Activated T-cell treated with anti-CD3 and anti-CD28 coated beads for 4 hours (primary cell): ENCODE measurements at regions not wholly inside any gene's neighbourhood (a gene's known extent, or its start where the extent isn't known, plus 50 kb on each side); places are given as distances from the start of the nearest gene placed in this dataset.
"Not testable (repeated sequence)": the region's sequence is repeated elsewhere in the genome, so short reads cannot be mapped to it uniquely, and the experiment has no call there.

Source experiments
- DNase-seq: peaks from one replicate; pipeline ENCODE4 v3.0.0-alpha.2; 2020

GRCh38 chr21:35590284-35590683 is 470.0 kb downstream of the SETD4 start:
- DNase-seq: not testable (repeated sequence)

DNA sequence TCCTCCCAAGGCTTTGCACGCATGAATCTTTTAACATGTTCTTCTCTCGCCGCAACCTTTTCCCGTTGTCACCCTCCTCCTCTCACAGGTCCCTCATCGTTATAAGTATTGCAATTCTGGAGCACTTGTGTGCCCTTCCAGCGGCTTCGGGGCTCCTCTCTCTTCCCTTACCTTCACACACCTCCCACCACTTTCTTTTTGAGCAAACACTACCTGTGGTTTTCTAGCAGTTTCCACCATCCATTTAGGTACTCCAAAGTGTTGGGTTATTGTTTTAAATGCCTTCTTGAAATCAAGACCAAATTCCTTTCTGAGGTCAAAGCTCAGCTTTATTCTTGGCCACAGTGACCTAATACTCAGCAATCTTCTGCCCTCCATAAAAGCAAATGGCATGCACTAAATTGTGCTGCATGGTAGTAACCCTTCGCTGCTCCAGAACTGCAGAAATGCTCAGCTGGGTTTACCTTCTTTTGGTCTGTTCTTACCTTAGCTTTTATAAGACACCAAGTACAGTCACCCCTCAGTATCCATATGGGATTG is 472.4 kb downstream of the SETD4 start:
- DNase-seq: no peak

DNA sequence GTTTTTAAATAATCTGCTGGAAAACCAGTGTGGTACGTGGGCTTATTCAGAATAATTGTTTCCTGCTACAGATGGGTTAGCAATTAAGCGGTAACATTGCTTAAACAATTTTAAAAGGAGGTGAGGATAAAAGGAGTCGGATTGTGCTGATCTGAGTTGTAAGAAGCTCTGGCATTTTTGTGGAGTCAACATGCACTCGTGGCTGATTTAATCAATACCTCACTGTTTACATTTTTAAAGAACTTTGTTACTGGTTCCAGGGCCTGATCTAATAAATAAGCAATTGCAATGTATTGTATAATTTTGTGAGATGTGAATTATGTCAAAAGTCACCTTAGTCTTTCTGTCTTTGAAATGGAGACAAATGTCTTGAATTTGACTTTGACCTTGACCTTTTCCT is 474.0 kb downstream of the SETD4 start:
- DNase-seq: no peak

DNA sequence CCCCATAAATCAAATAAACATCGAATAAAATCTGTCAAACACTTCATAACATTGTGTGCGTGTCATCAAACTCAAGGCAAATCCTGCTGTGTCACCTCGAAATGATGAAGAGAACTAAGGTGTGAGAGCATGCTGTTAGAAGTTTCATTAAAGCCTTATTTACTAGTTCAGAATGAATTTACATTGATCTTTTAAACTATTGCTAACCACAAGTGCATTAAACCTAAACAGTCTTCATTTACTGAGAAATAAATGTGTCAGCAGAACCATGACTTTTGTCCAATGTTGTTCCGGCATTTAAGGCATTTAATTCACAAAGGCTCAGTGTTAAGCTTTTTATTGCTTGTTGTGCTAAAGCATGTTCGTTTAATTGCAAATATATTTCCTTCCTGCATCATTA is 474.4 kb downstream of the SETD4 start:
- no peak for DNase-seq

- DNase-seq: no peak
Observed at GRCh38 chr21:35585155-35585554, 475.2 kb downstream of the SETD4 start.

- DNase-seq: no peak
Observed at GRCh38 chr21:35583566-35584216, 476.6 kb downstream of the SETD4 start.

DNA sequence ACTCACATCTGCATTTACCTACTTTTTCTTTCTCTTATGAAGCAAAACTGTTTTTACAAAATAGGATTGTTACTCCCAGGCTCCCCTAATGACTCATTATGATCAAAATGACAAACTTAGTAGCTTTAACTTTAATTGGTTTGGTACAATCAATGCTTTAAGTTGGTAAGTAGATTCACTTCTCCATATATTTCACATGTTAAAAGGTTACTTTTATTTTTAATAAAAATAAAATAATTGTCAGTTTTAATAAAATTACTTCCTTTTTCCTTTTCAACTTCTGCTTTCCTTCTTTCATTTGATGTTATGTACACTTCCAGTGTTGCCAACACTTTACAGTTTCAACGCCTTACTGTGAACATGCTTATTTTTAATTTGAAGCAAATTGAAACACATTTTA is 477.6 kb downstream of the SETD4 start:
- DNase-seq: no peak

DNA sequence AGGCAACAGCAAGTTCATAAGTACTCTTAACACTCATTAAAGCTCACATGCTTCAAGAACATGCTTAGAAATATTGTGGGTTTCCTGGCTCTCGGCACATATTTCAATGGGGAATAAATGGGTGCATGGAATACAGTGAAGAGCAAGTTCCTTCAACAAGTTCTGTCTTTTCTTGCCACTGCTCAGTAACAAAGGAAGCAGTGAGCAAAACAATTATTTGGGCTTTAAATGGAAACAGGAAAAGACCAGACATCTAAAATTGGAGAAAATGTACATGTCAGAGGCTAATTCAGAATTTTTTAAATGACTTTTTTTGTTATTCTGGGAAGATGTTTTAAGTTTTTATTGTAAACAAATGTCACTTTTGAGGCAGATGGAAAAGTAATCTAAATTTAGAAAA is 478.7 kb downstream of the SETD4 start:
- no peak for DNase-seq

GRCh38 chr21:35579520-35580293 is 480.6 kb downstream of the SETD4 start:
- DNase-seq: no peak

DNA sequence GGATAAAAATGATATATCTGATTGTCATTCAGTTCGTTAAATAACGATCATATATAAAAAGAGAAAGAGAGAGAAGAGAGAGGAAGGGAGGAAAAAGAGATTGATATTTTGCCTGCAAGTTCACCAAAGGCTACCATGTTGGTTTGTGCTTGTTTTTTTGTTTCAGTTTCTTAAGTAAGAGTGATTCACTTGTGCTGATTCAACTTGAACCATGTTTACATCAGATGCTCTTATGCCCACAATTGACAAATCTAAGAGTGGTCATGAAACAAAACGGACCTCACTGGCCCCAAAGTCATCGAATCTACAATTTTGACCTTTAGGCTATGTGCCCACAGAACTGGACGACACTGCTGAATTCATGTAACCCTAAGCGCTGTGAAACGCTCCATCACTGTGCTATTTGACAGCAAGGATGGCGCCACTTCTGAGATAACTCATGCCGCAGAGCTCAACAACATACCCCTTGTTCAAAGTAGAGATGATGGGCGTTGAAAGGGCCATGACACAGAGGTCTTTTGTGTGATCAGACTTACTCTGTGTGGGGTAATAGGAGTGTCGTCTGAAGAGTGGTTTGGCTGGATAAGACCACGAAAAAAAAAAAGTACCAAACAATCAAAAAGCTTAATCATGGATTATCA is 481.4 kb downstream of the SETD4 start:
- DNase-seq: no peak

DNA sequence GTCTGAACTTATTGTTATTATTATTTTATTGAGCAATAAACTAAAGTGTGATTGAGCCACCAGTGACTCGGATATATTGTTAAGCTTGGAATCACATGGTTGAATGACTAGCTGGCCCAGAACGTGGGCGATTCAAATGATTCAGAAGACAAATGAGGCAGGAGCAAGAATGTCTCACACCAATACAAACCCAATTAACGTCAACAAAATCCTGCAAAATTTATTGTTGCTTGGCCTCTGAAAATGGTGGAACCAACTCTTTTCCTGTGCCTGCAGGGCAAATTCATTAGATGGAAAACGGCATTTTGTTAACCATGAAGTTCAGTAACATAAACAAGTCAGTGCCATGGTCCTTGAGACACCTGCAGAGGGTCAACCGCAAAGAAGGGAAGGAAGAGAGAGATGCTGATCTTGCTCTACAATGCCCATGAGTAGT is 482.0 kb downstream of the SETD4 start:
- no peak for DNase-seq

- no peak for DNase-seq
Observed at GRCh38 chr21:35575280-35575915, 484.9 kb downstream of the SETD4 start.

GRCh38 chr21:35573472-35574374 is 486.6 kb downstream of the SETD4 start:
- no peak for DNase-seq

DNA sequence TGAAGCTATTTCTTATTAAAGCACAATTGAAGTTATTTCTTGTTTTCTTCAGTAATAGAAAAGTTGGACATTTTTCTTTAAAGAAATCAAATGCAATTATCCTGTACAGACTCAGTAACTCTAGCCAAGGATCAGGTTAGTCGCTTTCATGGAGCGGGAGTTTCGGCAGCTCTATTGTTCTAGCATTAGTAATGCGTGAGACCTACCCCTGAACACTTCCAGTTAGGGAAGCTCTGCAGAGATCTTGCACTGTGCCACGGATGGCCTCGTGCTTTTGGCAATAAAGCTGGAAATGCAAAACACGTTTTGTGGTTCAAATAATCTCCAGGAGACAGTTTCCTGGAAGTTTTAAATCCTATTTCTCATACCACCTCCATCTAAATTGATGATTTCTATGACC is 488.4 kb downstream of the SETD4 start:
- DNase-seq: no peak

GRCh38 chr21:35568643-35569042 is 491.7 kb downstream of the SETD4 start:
- no peak for DNase-seq

- DNase-seq: no peak
Observed at GRCh38 chr21:35566874-35567273, 493.5 kb downstream of the SETD4 start.

DNA sequence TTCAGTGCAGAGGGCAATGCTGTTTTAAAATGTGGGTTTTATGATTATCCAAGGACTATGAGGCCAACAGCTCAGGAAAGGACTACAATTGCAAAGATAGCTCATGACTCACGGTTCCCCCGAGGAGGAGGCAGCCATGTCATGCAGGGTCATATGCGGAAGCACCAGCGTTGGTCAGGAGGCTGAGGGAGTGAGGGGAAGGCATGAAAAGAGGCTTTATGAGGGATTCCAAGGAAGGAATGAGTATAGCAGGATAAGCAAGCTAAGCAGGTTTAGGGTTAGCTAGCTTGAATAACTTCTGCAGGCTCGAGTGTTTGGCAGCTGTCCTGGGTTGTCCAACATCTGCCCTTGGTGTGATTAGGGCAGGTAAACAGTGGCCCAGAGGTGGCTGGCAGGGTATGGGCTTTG is 495.1 kb downstream of the SETD4 start:
- no peak for DNase-seq

DNA sequence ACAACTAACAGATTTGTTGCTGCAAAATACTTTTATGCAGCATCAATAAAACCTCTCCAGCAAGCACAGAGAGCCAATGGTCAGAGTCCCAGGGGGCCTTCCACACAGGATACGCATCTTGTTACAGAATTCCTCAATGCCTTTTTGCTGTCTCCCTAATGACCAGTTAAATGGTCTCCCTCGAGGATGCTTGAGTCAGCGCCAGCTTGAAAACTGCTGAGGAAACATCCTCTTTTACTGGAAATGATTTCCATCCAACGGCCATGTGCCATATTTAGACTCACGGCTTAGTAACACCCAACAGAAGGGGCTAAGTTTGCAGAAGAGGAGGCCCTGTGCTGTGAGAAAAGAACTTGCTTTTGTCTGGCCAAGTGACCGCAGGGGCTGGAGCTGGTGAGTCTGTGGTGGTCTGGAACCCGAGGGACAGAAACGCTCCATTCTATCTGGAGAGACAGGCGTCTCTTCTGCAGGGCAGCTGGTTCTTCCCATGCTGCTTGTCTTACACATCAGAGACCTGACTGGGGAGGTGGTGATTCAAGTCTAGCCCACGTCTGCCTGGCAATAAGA is 496.4 kb downstream of the SETD4 start:
- DNase-seq: no peak

- DNase-seq: no peak
Observed at GRCh38 chr21:35562876-35563275, 497.4 kb downstream of the SETD4 start.

DNA sequence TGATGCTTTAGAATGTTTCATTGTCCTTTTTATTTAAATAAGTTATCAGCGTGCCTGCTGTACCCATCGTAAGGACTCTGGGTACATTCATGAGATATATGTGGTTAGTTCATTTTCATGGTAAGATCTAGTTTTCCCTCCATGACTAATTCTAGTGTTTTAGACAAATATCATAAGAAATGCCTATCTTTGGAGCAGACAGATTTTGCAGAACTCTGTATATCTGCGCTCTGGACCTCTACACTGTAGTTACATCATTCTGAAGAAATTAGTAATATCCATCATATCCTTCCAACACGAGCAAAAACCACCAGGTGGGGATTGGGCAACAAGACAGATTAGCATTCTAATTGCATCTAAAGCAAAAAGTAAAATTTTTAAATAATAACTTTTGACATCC is 499.2 kb downstream of the SETD4 start:
- no peak for DNase-seq

- no peak for DNase-seq
Observed at GRCh38 chr21:35559829-35560225, 500.5 kb downstream of the SETD4 start.
